ACC112 (cell line): ENCODE measurements at regions not wholly inside any gene's neighbourhood (a gene's known extent, or its start where the extent isn't known, plus 50 kb on each side); places are given as distances from the start of the nearest gene placed in this dataset.
A peak's percentile ranks its signal among the peaks of the same experiment; 100 is the strongest.

Source experiments
- H2AFZ ChIP-seq: fragments of 200-600 bp; sonication (generic); one replicate; pipeline ENCODE4 v1.6.0; 2017; ENCODE audit warnings: antibody characterized with exemption, low read length; ENCODE audit not compliant: unreplicated experiment
- H3K27ac ChIP-seq: fragments of 200-600 bp; sonication (generic); 2 replicates; pipeline ENCODE4 v1.5.1; 2014; ENCODE audit warnings: low read depth, mild to moderate bottlenecking, antibody characterized with exemption, low read length, moderate library complexity
- H3K27me3 ChIP-seq: fragments of 200-600 bp; sonication (generic); 2 replicates; pipeline ENCODE4 v1.6.1; 2014; ENCODE audit warnings: mild to moderate bottlenecking, antibody characterized with exemption, low read length, moderate library complexity, mixed read lengths; ENCODE audit not compliant: insufficient read depth
- H3K36me3 ChIP-seq: fragments of 200-600 bp; sonication (generic); 2 replicates; pipeline ENCODE4 v1.6.1; 2016; ENCODE audit warnings: mild to moderate bottlenecking, antibody characterized with exemption, low read length, moderate library complexity, mixed read lengths; ENCODE audit not compliant: insufficient read depth
- H3K4me1 ChIP-seq: fragments of 200-600 bp; sonication (generic); one replicate; pipeline ENCODE4 v1.6.1; 2016; ENCODE audit warnings: low read length, mixed read lengths; ENCODE audit not compliant: insufficient read depth, unreplicated experiment, control insufficient read depth
- H3K4me3 ChIP-seq: fragments of 200-600 bp; sonication (generic); 2 replicates; pipeline ENCODE4 v1.5.1; 2014; ENCODE audit warnings: mild to moderate bottlenecking, low read depth, low read length
- H3K79me2 ChIP-seq: fragments of 200-600 bp; sonication (generic); one replicate; pipeline ENCODE4 v1.6.0; 2016; ENCODE audit warnings: low read length; ENCODE audit not compliant: control insufficient read depth, unreplicated experiment, insufficient read depth

DNA sequence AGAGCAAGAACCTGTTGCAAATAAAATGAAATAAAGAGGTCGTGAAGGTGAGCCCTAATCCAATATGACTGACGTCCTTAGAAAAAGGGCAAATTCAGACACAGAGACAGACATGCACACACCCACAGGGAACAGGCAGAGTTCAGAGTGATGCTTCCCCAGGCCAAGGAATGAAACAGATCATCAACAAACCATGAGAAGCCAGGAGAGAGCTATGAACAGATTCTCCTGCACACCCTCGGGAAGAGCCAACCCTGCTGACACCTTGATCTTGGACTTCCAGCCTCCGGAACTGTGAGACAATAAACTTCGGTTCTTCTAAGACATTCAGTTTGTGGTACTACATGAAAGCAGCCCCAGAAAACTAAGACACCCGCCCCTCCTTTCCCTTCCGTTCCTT is 290.4 kb upstream of the KLF6 start:
- Histone ChIP-seq H3K27ac (no peak overlapping the region), H2AFZ (no peak overlapping the region), H3K36me3 (no peaks in the 10 kb centered on the region), H3K27me3 (no peaks in the 10 kb centered on the region), H3K4me1 (peaks cover 18% of the 10 kb centered on the region), H3K79me2 (no peaks in the 10 kb centered on the region), H3K4me3 (no peak overlapping the region)

DNA sequence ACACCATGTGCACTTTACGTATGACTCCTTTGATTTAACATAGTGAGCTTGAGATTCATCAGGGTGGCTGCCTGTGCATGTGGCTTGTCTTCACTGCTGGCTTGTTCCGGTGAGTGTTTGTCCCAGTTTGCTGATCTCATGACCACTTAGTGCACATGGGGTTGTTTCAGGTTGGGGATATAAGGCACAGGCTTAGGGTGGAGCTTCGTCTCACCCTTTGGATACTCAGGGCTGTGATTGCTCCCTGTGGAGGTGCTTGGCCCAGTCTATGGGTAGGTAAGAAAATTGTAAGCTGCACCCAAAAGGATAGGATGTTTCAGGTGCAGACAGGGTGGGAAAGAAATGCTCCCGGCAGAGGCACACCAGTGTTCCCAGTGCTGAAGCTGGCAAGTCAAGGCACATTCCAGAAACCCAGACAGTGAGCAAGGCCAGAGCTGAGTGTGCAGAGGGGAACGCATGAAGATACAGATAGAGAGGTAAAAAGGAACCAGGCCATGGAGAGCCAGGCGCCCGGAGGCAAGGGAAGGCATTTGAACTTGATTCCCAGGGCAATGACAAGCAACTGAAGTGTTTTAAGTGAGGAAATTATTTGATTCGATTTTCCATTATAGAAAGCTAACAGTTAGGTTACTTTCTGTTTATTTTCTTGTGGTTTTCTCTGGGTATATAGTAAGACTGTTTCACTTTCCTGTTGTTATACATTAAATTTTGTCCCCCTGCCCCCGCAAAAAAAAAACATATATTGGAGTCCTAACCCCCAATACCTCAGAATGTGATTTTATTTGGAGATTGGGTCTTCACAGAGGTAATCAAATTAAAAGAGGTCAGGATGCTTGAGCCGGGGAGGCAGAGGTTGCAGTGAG is 289.8 kb upstream of the KLF6 start:
- Histone ChIP-seq H3K36me3 (no peaks in the 10 kb centered on the region), H3K27ac (peak overlapping the region; percentile 2; the same call in 1 of the 2 replicates), H3K4me3 (no peak overlapping the region), H3K4me1 (peaks cover 23% of the 10 kb centered on the region), H3K79me2 (no peaks in the 10 kb centered on the region), H2AFZ (no peak overlapping the region), H3K27me3 (no peaks in the 10 kb centered on the region)

- H3K27ac ChIP-seq = peak overlapping the region; percentile 45
- H3K36me3 ChIP-seq = no peaks in the 10 kb centered on the region
- peaks cover 27% of the 10 kb centered on the region for H3K4me1 ChIP-seq
- peak overlapping the region; percentile 7 for H2AFZ ChIP-seq
- H3K27me3 ChIP-seq = no peaks in the 10 kb centered on the region
- H3K79me2 ChIP-seq = no peaks in the 10 kb centered on the region
- no peak overlapping the region for H3K4me3 ChIP-seq
Measured at GRCh38 chr10:4073912-4074311, 288.9 kb upstream of the KLF6 start.

GRCh38 chr10:4070921-4071660 is 286.1 kb upstream of the KLF6 start:
- H3K4me3 ChIP-seq = no peak overlapping the region
- no peaks in the 10 kb centered on the region for H3K36me3 ChIP-seq
- no peaks in the 10 kb centered on the region for H3K79me2 ChIP-seq
- H3K4me1 ChIP-seq = peaks cover 40% of the 10 kb centered on the region
- H2AFZ ChIP-seq = no peak overlapping the region
- H3K27me3 ChIP-seq = no peaks in the 10 kb centered on the region
- no peak overlapping the region for H3K27ac ChIP-seq

DNA sequence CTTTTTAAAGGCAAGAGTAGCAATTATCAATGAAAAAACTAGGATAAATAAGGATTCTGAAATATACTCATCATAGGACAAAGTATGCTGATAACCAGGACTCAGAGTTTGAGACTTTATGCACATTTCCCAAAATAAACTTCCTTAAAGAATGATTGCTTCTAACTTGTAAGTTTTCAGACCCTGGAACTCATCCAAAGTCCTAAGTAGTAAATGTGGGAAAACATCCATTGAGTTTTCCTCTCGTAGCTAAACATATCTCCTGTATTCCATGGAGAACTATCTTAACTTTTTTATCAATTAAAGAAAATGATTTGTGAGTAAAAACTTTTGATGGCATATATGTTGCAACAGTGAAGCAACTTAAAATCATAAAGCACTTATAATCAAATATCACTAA is 285.2 kb upstream of the KLF6 start:
- no peaks in the 10 kb centered on the region for H3K79me2 ChIP-seq
- no peak overlapping the region for H3K4me3 ChIP-seq
- no peaks in the 10 kb centered on the region for H3K27me3 ChIP-seq
- no peaks in the 10 kb centered on the region for H3K36me3 ChIP-seq
- H3K27ac ChIP-seq = no peak overlapping the region
- peaks cover 40% of the 10 kb centered on the region for H3K4me1 ChIP-seq
- H2AFZ ChIP-seq = no peak overlapping the region

DNA sequence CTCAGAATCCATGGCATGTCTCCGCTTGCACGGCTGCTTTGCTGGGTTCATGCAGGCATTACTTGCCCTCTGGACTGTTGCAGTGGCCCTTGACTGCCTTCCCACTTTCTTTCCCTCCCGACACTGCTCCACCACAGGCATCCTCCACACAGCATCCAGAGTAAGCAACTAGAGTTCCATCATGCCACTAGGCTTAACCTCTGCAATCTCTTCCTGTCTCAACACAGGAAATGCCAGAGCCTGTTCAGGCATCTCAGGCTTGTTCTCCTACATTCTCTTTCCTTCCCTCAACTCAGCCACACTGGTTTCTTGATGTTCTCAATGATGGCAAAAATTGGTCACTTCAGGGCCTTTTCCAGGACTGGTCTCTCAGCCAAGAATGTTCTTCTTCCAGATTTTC is 284.5 kb upstream of the KLF6 start:
- Histone ChIP-seq H3K27me3 (no peaks in the 10 kb centered on the region), H3K36me3 (no peaks in the 10 kb centered on the region), H2AFZ (no peak overlapping the region), H3K4me1 (peaks cover 35% of the 10 kb centered on the region), H3K27ac (no peak overlapping the region), H3K79me2 (no peaks in the 10 kb centered on the region), H3K4me3 (no peak overlapping the region)

GRCh38 chr10:4068629-4069028 is 283.6 kb upstream of the KLF6 start:
- Histone ChIP-seq H3K27ac (no peak overlapping the region), H3K4me1 (peaks cover 26% of the 10 kb centered on the region), H3K36me3 (no peaks in the 10 kb centered on the region), H3K79me2 (no peaks in the 10 kb centered on the region), H3K4me3 (no peak overlapping the region), H3K27me3 (no peaks in the 10 kb centered on the region), H2AFZ (no peak overlapping the region)

- Histone ChIP-seq H2AFZ (peak overlapping the region; percentile 36), H3K79me2 (no peaks in the 10 kb centered on the region), H3K4me1 (peaks cover 22% of the 10 kb centered on the region), H3K36me3 (no peaks in the 10 kb centered on the region), H3K4me3 (no peak overlapping the region), H3K27ac (no peak overlapping the region), H3K27me3 (no peaks in the 10 kb centered on the region)
Measured at GRCh38 chr10:4067931-4068561, 283.0 kb upstream of the KLF6 start.

GRCh38 chr10:4067531-4067930 is 282.5 kb upstream of the KLF6 start:
- no peak overlapping the region for H3K27ac ChIP-seq
- no peaks in the 10 kb centered on the region for H3K79me2 ChIP-seq
- peaks cover 22% of the 10 kb centered on the region for H3K4me1 ChIP-seq
- H2AFZ ChIP-seq = peak overlapping the region; percentile 36
- no peaks in the 10 kb centered on the region for H3K27me3 ChIP-seq
- no peak overlapping the region for H3K4me3 ChIP-seq
- no peaks in the 10 kb centered on the region for H3K36me3 ChIP-seq

DNA sequence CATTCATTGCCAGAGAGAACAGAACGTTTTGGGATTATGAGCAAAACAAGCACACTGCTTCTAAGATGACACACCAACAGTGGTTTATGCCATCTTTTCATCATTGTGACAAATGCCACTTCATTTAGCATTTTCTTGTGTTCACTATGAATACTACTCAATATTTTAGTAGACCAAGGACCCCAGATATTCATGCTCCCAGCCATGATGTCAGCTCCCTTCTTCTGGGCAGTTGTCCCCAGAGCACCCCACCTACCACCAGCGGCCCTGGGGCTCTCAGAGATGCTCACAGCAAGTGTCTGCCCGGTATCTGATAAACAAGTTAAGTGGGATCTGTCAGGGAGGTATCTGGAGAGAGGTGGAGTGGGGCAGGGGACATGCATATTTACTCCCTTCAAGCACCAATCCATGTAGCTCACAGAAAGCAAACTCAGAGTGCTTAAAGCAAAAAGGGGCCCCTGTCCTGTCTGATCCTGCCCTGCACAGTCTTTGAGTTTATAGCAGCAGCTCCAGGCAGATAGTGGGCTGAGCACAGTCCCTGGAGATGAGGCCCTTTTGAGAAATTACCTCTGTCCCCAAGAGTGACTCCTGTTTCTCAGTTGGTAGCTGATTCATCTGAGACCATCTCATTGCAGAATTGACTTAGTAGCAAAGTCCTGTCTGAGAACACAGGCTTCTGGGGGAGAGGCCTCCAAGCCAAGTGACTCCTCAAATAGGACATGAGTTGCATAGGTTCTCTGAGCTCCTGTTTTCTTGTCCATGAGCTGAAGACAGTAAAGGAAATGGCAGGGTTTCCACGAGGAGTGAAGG is 281.8 kb upstream of the KLF6 start:
- H3K4me3 ChIP-seq = no peak overlapping the region
- H3K36me3 ChIP-seq = no peaks in the 10 kb centered on the region
- no peak overlapping the region for H3K27ac ChIP-seq
- H2AFZ ChIP-seq = no peak overlapping the region
- H3K79me2 ChIP-seq = no peaks in the 10 kb centered on the region
- H3K27me3 ChIP-seq = no peaks in the 10 kb centered on the region
- H3K4me1 ChIP-seq = peaks cover 28% of the 10 kb centered on the region
